ENCODE measurements at regions not wholly inside any gene's neighbourhood (a gene's known extent, or its start where the extent isn't known, plus 50 kb on each side); places are given as distances from the start of the nearest gene placed in this dataset.
"Not testable (repeated sequence)": the region's sequence is repeated elsewhere in the genome, so short reads cannot be mapped to it uniquely, and the experiment has no call there.

DNA sequence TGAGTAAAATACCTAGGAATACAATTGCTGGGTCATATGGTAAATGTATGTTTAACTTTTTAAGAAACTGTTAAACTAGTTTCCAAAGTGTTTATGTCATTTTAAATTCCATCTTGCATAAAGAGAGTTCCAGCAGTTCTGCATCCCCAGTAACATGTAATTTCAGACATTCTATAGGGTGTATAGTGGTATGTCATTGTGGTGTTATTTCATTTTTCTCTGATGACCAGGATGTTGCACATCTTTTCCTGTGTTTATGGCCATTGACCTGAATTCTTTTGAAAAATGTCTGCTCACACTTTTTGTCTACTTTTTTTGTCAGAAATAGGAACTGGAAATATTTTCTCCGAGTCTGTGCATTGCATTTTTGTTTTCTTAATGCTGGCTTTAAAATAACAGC lies 128.9 kb downstream of the TMEM200A start:
- H3K27ac Mint-ChIP-seq: no peak overlapping the region
- peaks cover 5% of the 10 kb centered on the region for H3K4me1 Mint-ChIP-seq (ENCODE audit: low read depth)
- no peaks in the 10 kb centered on the region for H3K27me3 Mint-ChIP-seq (ENCODE audit: low read depth)
- DNase-seq (ENCODE audit: low spot score): no peak
- peaks cover 19% of the 10 kb centered on the region for H3K9me3 Mint-ChIP-seq
- peaks cover 12% of the 10 kb centered on the region for H3K36me3 Mint-ChIP-seq (ENCODE audit: low read depth)
- intact Hi-C loops (cut with micrococcal nuclease): no loop called here
- no peak overlapping the region for H3K4me3 Mint-ChIP-seq (ENCODE audit: low read depth)

DNA sequence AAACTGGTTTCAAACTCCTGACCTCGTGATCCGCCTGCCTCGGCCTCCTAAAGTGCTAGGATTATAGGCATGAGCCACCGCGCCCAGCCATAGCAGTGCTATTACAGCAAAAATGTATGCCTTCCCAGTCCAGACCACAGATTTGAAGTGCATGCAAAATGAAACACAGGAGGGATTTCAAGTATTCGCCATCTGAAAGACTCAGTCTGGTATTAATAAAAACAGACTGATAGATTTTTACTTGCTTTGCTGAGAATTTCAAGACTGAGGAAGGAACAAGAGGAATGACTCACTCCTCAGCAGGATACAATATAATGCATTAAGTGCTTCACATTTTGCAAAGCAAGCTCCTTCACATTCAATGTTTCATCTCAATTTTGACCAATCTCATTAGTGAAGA lies 134.9 kb downstream of the TMEM200A start:
- intact Hi-C loops (cut with micrococcal nuclease): no loop called here
- Mint-ChIP-seq H3K4me1 (ENCODE audit: low read depth) (peaks cover 12% of the 10 kb centered on the region), H3K4me3 (ENCODE audit: low read depth) (no peak overlapping the region), H3K27me3 (ENCODE audit: low read depth) (no peaks in the 10 kb centered on the region), H3K27ac (no peak overlapping the region), H3K9me3 (peaks cover 14% of the 10 kb centered on the region), H3K36me3 (ENCODE audit: low read depth) (peaks cover 12% of the 10 kb centered on the region)
- DNase-seq (ENCODE audit: low spot score): no peak

- Mint-ChIP-seq H3K27me3 (ENCODE audit: low read depth) (no peaks in the 10 kb centered on the region), H3K36me3 (ENCODE audit: low read depth) (peaks cover 20% of the 10 kb centered on the region), H3K4me1 (ENCODE audit: low read depth) (peaks cover 21% of the 10 kb centered on the region), H3K27ac (no peak overlapping the region), H3K4me3 (ENCODE audit: low read depth) (no peak overlapping the region), H3K9me3 (peaks cover 14% of the 10 kb centered on the region)
- intact Hi-C loops (cut with micrococcal nuclease): no loop called here
- no peak for DNase-seq (ENCODE audit: low spot score)
Measured at GRCh38 chr6:130503146-130503545, 137.3 kb downstream of the TMEM200A start.

DNA sequence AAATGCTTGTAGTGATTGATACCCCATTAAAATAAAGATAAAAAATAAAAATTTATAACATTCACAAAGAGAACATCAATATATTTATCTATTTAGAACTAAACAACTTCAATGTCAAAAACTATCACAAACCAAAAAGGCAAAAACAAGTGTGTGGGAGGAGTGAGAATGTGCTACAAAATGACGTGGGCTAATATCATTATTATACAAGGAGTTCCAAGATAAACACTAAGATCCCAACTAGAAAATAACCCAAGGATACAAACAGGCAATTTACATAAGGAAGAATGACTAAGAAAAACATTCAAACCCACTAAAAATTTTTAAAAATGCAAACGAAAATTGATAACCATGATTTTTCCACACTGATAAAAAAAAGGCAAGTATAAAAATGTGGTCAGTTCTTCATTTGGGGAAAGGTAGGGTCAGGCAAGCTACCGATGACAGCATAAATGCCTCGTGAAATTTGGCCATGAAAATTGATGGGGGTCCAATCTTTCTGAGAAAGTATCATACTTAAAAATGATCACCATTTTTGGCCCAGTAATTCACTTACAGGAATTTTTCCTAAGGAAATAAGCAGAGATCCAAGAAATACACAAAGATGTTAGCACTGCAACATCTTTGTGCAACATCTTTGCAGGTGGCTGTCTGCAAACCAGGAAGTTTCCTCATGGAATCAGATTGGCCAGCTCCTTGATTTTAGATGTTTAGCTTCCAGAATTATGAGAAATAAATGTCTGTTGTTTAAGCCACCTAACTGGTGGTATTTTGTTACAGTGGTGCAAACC lies 140.2 kb downstream of the TMEM200A start:
- intact Hi-C loops (cut with micrococcal nuclease): no loop called here
- Mint-ChIP-seq H3K27ac (no peak overlapping the region), H3K4me1 (ENCODE audit: low read depth) (peaks cover 21% of the 10 kb centered on the region), H3K36me3 (ENCODE audit: low read depth) (peaks cover 35% of the 10 kb centered on the region), H3K9me3 (peaks cover 31% of the 10 kb centered on the region), H3K4me3 (ENCODE audit: low read depth) (no peak overlapping the region), H3K27me3 (ENCODE audit: low read depth) (no peaks in the 10 kb centered on the region)
- no peak for DNase-seq (ENCODE audit: low spot score)

- DNase-seq (ENCODE audit: low spot score); H3K4me3 Mint-ChIP-seq (ENCODE audit: low read depth); H3K27ac Mint-ChIP-seq; H3K27me3 Mint-ChIP-seq (ENCODE audit: low read depth); intact Hi-C loops (cut with micrococcal nuclease): not testable (repeated sequence)
- Mint-ChIP-seq H3K9me3 (peaks cover 32% of the 10 kb centered on the region), H3K4me1 (ENCODE audit: low read depth) (peaks cover 18% of the 10 kb centered on the region), H3K36me3 (ENCODE audit: low read depth) (peaks cover 35% of the 10 kb centered on the region)
Measured at GRCh38 chr6:130507005-130507665, 141.3 kb downstream of the TMEM200A start.

GRCh38 chr6:130507666-130508028 lies 141.8 kb downstream of the TMEM200A start:
- H3K27ac Mint-ChIP-seq: no peak overlapping the region
- DNase-seq (ENCODE audit: low spot score): no peak
- H3K27me3 Mint-ChIP-seq (ENCODE audit: low read depth): no peaks in the 10 kb centered on the region
- peaks cover 32% of the 10 kb centered on the region for H3K9me3 Mint-ChIP-seq
- H3K4me3 Mint-ChIP-seq (ENCODE audit: low read depth): no peak overlapping the region
- intact Hi-C loops (cut with micrococcal nuclease): no loop called here
- H3K36me3 Mint-ChIP-seq (ENCODE audit: low read depth): peaks cover 35% of the 10 kb centered on the region
- peaks cover 17% of the 10 kb centered on the region for H3K4me1 Mint-ChIP-seq (ENCODE audit: low read depth)

GRCh38 chr6:130513770-130514169 lies 148.0 kb downstream of the TMEM200A start:
- H3K36me3 Mint-ChIP-seq (ENCODE audit: low read depth): peaks cover 41% of the 10 kb centered on the region
- intact Hi-C loops (cut with micrococcal nuclease): loop anchor here (1.0 to 10.0 kb wide), 8 partner anchors 63 to 839 kb away; no protein-coding TSS in a partner anchor
- H3K4me1 Mint-ChIP-seq (ENCODE audit: low read depth): peaks cover 57% of the 10 kb centered on the region
- peak; percentile 76 for DNase-seq (ENCODE audit: low spot score)
- no peaks in the 10 kb centered on the region for H3K27me3 Mint-ChIP-seq (ENCODE audit: low read depth)
- peaks cover 42% of the 10 kb centered on the region for H3K9me3 Mint-ChIP-seq
- no peak overlapping the region for H3K4me3 Mint-ChIP-seq (ENCODE audit: low read depth)
- peak overlapping the region; percentile 88 for H3K27ac Mint-ChIP-seq

- Mint-ChIP-seq H3K4me3 (ENCODE audit: low read depth) (no peak overlapping the region), H3K27me3 (ENCODE audit: low read depth) (no peaks in the 10 kb centered on the region), H3K36me3 (ENCODE audit: low read depth) (peaks cover 36% of the 10 kb centered on the region), H3K9me3 (peaks cover 37% of the 10 kb centered on the region), H3K27ac (peak overlapping the region; percentile 56), H3K4me1 (ENCODE audit: low read depth) (peaks cover 57% of the 10 kb centered on the region)
- DNase-seq (ENCODE audit: low spot score): no peak
- intact Hi-C loops (cut with micrococcal nuclease): loop anchor here (1.0 to 10.0 kb wide), 10 partner anchors 62 to 840 kb away; partner anchors contain the start of gene TMEM200A
Measured at GRCh38 chr6:130514712-130515111, 148.9 kb downstream of the TMEM200A start.

DNA sequence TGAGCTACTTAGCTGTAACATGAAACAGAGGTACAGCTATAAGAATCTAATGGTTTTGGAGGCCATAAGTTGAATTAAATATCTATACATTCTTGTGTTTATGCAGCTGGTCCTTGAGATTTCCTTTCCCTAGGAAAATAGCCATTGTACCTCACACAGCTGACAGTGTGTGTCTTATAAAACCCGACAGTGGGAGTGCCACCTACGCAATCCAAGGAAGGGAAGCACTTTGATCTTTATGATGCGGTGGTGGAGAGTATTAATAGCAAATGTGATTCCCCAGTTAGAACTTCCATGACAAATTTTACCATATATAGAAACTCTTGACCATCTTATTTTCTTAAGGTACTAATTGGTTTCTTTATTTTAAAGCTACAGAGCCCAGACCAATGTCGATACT lies 149.5 kb downstream of the TMEM200A start:
- peaks cover 57% of the 10 kb centered on the region for H3K4me1 Mint-ChIP-seq (ENCODE audit: low read depth)
- H3K27me3 Mint-ChIP-seq (ENCODE audit: low read depth): no peaks in the 10 kb centered on the region
- no peak overlapping the region for H3K4me3 Mint-ChIP-seq (ENCODE audit: low read depth)
- intact Hi-C loops (cut with micrococcal nuclease): loop anchor here (2.0 to 10.0 kb wide), 5 partner anchors 61 to 841 kb away; partner anchors contain the start of gene TMEM200A
- DNase-seq (ENCODE audit: low spot score): no peak
- peak overlapping the region; percentile 56 for H3K27ac Mint-ChIP-seq
- H3K36me3 Mint-ChIP-seq (ENCODE audit: low read depth): peaks cover 31% of the 10 kb centered on the region
- peaks cover 35% of the 10 kb centered on the region for H3K9me3 Mint-ChIP-seq

DNA sequence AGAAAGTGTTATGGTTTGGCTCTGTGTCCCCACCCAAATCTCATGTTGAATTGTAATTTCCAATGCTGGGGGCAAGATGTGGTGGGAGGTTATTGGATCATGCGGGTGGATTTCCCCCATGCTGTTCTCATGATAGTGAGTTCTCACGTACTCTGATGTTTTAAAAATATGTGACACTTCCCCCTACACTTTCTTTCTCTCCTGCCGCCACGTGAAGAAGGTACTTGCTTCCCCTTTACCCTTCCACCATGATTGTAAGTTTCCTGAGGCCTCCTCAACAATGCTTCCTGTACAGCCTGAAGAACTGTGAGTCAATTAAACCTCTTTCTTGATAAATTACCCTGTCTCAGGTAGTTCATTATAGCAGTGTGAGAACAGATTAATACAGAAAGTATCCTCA lies 150.8 kb downstream of the TMEM200A start:
- DNase-seq (ENCODE audit: low spot score): no peak
- Mint-ChIP-seq H3K9me3 (peaks cover 43% of the 10 kb centered on the region), H3K27me3 (ENCODE audit: low read depth) (no peaks in the 10 kb centered on the region), H3K4me1 (ENCODE audit: low read depth) (peaks cover 58% of the 10 kb centered on the region), H3K4me3 (ENCODE audit: low read depth) (no peak overlapping the region), H3K36me3 (ENCODE audit: low read depth) (peaks cover 36% of the 10 kb centered on the region), H3K27ac (peak overlapping the region; percentile 81)
- intact Hi-C loops (cut with micrococcal nuclease): loop anchor here (5.0 to 10.0 kb wide), 4 partner anchors 149 to 842 kb away; partner anchors contain the start of gene TMEM200A

- no peak for DNase-seq (ENCODE audit: low spot score)
- H3K27me3 Mint-ChIP-seq (ENCODE audit: low read depth): no peaks in the 10 kb centered on the region
- peaks cover 54% of the 10 kb centered on the region for H3K4me1 Mint-ChIP-seq (ENCODE audit: low read depth)
- peaks cover 43% of the 10 kb centered on the region for H3K9me3 Mint-ChIP-seq
- intact Hi-C loops (cut with micrococcal nuclease): loop anchor here (5.0 to 10.0 kb wide), 4 partner anchors 150 to 843 kb away; partner anchors contain the start of gene TMEM200A
- H3K36me3 Mint-ChIP-seq (ENCODE audit: low read depth): peaks cover 36% of the 10 kb centered on the region
- H3K4me3 Mint-ChIP-seq (ENCODE audit: low read depth): no peak overlapping the region
- H3K27ac Mint-ChIP-seq: peak overlapping the region; percentile 81
Measured at GRCh38 chr6:130517444-130517931, 151.7 kb downstream of the TMEM200A start.

GRCh38 chr6:130518588-130518987 lies 152.8 kb downstream of the TMEM200A start:
- no peak for DNase-seq (ENCODE audit: low spot score)
- Mint-ChIP-seq H3K27me3 (ENCODE audit: low read depth) (no peaks in the 10 kb centered on the region), H3K4me3 (ENCODE audit: low read depth) (no peak overlapping the region), H3K36me3 (ENCODE audit: low read depth) (peaks cover 36% of the 10 kb centered on the region), H3K4me1 (ENCODE audit: low read depth) (peaks cover 45% of the 10 kb centered on the region), H3K9me3 (peaks cover 43% of the 10 kb centered on the region), H3K27ac (no peak overlapping the region)
- intact Hi-C loops (cut with micrococcal nuclease): loop anchor here (5.0 to 10.0 kb wide), 4 partner anchors 151 to 844 kb away; partner anchors contain the start of gene TMEM200A

DNA sequence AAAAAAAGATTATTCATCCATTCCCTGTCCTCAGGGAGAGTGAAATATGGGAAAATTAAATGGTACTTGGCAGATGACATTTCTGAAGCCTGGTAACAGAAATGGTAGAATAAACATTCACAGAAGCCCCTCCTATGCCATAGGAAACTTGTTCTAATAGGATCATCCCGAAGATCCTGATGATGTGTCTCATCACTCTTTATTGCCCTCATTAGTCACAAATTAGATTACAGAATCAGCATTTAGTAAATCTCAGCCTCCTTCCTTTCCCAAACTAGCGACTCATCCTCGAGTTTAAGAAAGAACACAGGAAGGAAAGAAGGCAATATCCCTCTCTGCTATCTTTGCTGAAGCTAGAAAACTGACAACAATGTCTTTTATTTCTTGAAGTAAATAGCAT lies 154.4 kb downstream of the TMEM200A start:
- H3K27ac Mint-ChIP-seq: no peak overlapping the region
- peaks cover 44% of the 10 kb centered on the region for H3K9me3 Mint-ChIP-seq
- peaks cover 36% of the 10 kb centered on the region for H3K36me3 Mint-ChIP-seq (ENCODE audit: low read depth)
- H3K27me3 Mint-ChIP-seq (ENCODE audit: low read depth): no peaks in the 10 kb centered on the region
- no peak for DNase-seq (ENCODE audit: low spot score)
- peaks cover 39% of the 10 kb centered on the region for H3K4me1 Mint-ChIP-seq (ENCODE audit: low read depth)
- intact Hi-C loops (cut with micrococcal nuclease): no loop called here
- H3K4me3 Mint-ChIP-seq (ENCODE audit: low read depth): no peak overlapping the region

Measured in activated T-helper 2 cell treated with anti-CD3 and anti-CD28 coated beads, Interferon-gamma antibody, Interleukin-2, Interleukin-4, amounts not matched to agents 10 μg/mL and 5 μg/mL and 100 μg/mL, durations not matched to agents 14 hours and 24 hours and 36 hours (primary cell).